ENCODE measurements at regions not wholly inside any gene's neighbourhood (a gene's known extent, or its start where the extent isn't known, plus 50 kb on each side); places are given as distances from the start of the nearest gene placed in this dataset.

- TF ChIP-seq, protein P1, sequence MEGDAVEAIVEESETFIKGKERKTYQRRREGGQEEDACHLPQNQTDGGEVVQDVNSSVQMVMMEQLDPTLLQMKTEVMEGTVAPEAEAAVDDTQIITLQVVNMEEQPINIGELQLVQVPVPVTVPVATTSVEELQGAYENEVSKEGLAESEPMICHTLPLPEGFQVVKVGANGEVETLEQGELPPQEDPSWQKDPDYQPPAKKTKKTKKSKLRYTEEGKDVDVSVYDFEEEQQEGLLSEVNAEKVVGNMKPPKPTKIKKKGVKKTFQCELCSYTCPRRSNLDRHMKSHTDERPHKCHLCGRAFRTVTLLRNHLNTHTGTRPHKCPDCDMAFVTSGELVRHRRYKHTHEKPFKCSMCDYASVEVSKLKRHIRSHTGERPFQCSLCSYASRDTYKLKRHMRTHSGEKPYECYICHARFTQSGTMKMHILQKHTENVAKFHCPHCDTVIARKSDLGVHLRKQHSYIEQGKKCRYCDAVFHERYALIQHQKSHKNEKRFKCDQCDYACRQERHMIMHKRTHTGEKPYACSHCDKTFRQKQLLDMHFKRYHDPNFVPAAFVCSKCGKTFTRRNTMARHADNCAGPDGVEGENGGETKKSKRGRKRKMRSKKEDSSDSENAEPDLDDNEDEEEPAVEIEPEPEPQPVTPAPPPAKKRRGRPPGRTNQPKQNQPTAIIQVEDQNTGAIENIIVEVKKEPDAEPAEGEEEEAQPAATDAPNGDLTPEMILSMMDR (IDR thresholded peaks at IDR 0.05; ENCODE audit: low read length) = no peak
- no peak for TF ChIP-seq EZH2 (IDR thresholded peaks at IDR 0.05; ENCODE audit: borderline replicate concordance, low read length)
Measured at GRCh38 chr15:95715906-95716656, 614.4 kb upstream of the NR2F2 start.
